NCI-H1105 (cell line): ENCODE measurements at regions not wholly inside any gene's neighbourhood (a gene's known extent, or its start where the extent isn't known, plus 50 kb on each side); places are given as distances from the start of the nearest gene placed in this dataset.

Experiments used
- DNase-seq: peaks from one replicate; lab custom pipeline; 2025; lab: John Stamatoyannopoulos, UW

GRCh38 chr14:83455561-83455960, 1921.9 kb upstream of the SEL1L start:
- no peak for DNase-seq

GRCh38 chr14:83461521-83461920, 1927.9 kb upstream of the SEL1L start:
- no peak for DNase-seq

GRCh38 chr14:83462759-83463158, 1929.1 kb upstream of the SEL1L start:
- no peak for DNase-seq

- peak; percentile 65 for DNase-seq
These were observed 1929.9 kb upstream of the SEL1L start for GRCh38 chr14:83463500-83464098.

GRCh38 chr14:83467811-83468210, 1934.2 kb upstream of the SEL1L start:
- DNase-seq, result no peak

- DNase-seq, result no peak
These were observed 1936.8 kb upstream of the SEL1L start for GRCh38 chr14:83470466-83470865.

- DNase-seq, result no peak
These were observed 1937.5 kb upstream of the SEL1L start for GRCh38 chr14:83470959-83471695.

- no peak for DNase-seq
These were observed 1940.0 kb upstream of the SEL1L start for GRCh38 chr14:83473416-83474235.

GRCh38 chr14:83478741-83479140, 1945.1 kb upstream of the SEL1L start:
- no peak for DNase-seq

GRCh38 chr14:83483063-83483462, 1949.4 kb upstream of the SEL1L start:
- DNase-seq, result no peak

GRCh38 chr14:83485591-83485990, 1951.9 kb upstream of the SEL1L start:
- DNase-seq, result no peak

GRCh38 chr14:83491091-83491490, 1957.4 kb upstream of the SEL1L start:
- DNase-seq, result no peak

- no peak for DNase-seq
These were observed 1987.2 kb upstream of the SEL1L start for GRCh38 chr14:83520837-83521236.

GRCh38 chr14:83529531-83529930, 1995.9 kb upstream of the SEL1L start:
- DNase-seq, result no peak

GRCh38 chr14:83533734-83534133, 1996.2 kb upstream of the FLRT2 start:
- no peak for DNase-seq

- no peak for DNase-seq
These were observed 1994.9 kb upstream of the FLRT2 start for GRCh38 chr14:83534995-83535394.

GRCh38 chr14:83535444-83535843, 1994.5 kb upstream of the FLRT2 start:
- DNase-seq, result no peak

- no peak for DNase-seq
These were observed 1988.8 kb upstream of the FLRT2 start for GRCh38 chr14:83541147-83541546.

GRCh38 chr14:83548061-83548839, 1981.7 kb upstream of the FLRT2 start:
- DNase-seq, result no peak

GRCh38 chr14:83556065-83556464, 1973.9 kb upstream of the FLRT2 start:
- no peak for DNase-seq

GRCh38 chr14:83556746-83557453, 1973.0 kb upstream of the FLRT2 start:
- DNase-seq, result no peak

- DNase-seq, result no peak
These were observed 1971.0 kb upstream of the FLRT2 start for GRCh38 chr14:83558946-83559345.
